KOPT-K1 (cell line): ENCODE measurements at regions not wholly inside any gene's neighbourhood (a gene's known extent, or its start where the extent isn't known, plus 50 kb on each side); places are given as distances from the start of the nearest gene placed in this dataset.

ENCODE experiments used
- H3K27ac ChIP-seq: fragments of 200-600 bp; sonication (generic); 2 replicates; pipeline ENCODE4 v1.5.1; 2016; ENCODE audit warnings: antibody characterized with exemption, mild to moderate bottlenecking, low read depth, low read length; ENCODE audit not compliant: poor library complexity, severe bottlenecking
- H3K36me3 ChIP-seq: fragments of 200-600 bp; sonication (generic); 2 replicates; pipeline ENCODE4 v1.5.1; 2017; ENCODE audit warnings: antibody characterized with exemption, mild to moderate bottlenecking, low read length, moderate library complexity; ENCODE audit not compliant: insufficient read depth
- H3K9me3 ChIP-seq: fragments of 200-600 bp; sonication (generic); 2 replicates; pipeline ENCODE4 v1.5.1; 2017; ENCODE audit warnings: antibody characterized with exemption, low read length, mild to moderate bottlenecking; ENCODE audit not compliant: insufficient read depth, poor library complexity, severe bottlenecking

DNA sequence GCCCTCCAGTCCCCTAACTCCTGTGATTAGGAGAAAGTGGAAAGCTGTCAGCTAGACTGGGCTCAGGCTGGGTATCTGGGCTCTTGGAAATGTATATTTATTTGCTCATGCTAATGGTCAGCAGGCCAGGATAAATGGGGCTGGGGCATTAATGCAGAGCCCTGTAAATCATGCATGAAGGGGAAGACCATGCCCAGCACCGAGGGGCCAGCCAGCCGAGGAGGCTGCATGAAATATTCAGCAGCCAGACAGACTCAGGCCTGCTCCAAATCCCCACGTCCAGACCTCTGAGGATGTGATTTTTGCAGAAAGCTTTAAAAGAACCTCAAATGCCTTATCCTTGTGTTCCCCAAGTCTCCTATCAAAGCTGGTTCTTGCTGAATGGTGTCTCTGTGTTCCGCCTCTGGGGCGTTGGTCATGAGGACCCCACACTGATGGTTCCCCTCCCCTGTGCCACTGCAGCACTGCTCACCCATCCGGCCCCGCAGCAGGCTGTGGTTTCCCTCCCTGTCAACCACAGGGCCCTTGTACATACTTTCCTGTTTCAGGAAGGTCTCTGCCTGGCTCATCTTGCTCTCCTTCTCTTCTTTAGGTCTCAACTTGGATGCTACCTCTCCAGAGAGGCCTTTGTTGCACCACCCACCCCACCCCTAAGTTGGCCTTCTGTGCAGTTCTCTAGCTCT lies 358.4 kb downstream of the CDH26 start:
- Histone ChIP-seq H3K9me3 (no peaks in the 10 kb centered on the region), H3K27ac (peak overlapping the region; percentile 46), H3K36me3 (peaks cover 54% of the 10 kb centered on the region)

DNA sequence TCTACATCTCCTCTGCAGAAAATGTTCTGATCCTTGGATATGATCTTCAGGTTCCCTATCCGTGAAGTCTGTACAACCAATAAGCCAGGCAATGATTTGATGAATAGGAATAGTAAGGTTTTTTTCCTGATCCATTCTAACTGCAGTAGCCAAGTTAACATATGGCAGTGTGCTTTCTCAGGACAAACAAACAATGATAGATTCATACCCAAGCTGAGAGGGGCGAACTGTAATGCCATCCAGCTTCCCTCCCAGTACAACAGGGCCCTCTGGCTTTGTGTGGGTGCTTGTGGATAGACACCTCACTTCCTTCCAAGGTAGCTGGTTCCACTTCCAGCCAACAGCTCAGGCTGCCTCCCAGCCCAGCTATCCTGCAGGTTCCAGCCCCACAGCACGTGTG lies 359.2 kb downstream of the CDH26 start:
- no peaks in the 10 kb centered on the region for H3K9me3 ChIP-seq
- peaks cover 62% of the 10 kb centered on the region for H3K36me3 ChIP-seq
- peak overlapping the region; percentile 46 for H3K27ac ChIP-seq

DNA sequence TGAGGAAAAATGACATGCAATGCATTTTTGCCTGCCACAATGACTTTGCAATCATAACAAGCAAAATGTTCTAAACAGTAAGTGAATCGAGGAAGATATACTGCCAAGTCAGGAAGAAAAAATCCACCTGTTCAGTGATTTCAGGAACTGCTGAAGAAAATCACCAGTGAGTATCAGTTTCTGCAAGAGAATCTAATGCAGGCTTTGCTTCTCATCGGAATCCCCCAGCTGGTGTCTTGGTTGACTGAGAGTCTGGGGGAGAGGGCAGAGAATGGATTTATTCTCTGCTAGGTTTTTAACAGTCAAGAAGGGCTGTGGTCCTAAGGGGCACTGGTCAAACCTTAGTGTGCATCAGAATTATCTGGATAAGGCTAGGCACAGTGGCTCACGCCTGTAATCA lies 363.4 kb downstream of the CDH26 start:
- H3K9me3 ChIP-seq: no peaks in the 10 kb centered on the region
- no peak overlapping the region for H3K27ac ChIP-seq
- peaks cover 74% of the 10 kb centered on the region for H3K36me3 ChIP-seq

DNA sequence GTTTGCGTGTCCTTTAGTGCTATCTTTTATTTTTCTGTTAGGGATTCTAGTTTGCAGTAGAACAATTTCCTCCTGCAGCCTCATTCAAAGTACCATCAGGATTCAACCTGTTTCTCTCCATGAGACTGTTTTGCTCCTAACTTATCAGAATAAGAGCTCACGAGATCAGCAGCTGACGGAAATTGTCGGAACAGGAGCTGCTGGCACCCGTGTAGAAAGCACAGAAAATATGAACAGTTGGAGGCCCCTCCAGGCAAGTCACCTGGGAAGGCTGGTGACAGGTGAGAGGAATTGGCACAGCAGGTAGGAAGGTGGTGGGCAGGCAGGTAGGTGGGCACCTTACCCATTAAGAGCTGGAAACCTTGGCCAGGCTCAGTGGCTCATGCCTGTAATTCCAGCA lies 368.6 kb downstream of the CDH26 start:
- H3K36me3 ChIP-seq: peaks cover 52% of the 10 kb centered on the region
- no peaks in the 10 kb centered on the region for H3K9me3 ChIP-seq
- H3K27ac ChIP-seq: no peak overlapping the region

DNA sequence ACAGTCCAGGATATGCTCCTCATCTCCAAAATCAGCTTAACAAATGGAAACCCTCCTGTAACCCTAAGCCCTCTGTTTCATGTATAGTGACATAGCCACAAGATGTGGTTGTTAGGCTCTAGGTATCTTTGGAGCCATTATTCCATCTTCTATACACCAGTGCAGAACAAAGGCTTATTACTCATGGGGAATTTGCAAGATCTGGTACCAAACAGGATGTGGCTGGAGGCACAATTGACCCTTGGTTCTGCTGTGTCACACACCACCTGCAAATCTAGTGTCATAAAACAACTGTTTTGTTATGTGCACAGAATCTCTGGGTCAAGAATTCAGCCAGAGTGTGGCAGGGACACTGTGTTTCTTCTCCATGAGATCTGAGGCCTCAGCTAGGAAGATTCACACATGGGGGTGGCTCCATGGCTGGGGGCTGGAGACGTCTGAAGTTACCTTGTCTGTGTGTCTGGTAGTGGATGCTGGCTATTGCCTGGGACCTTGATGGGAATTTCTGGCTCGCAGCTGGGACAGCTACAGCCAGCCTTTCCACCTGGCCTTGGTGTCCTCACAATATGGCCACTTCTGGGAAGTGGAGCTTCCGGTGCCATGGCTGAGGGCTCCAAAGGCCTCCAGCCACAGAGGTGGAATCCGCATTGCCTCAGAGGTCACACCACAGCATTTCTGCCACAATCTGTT lies 369.9 kb downstream of the CDH26 start:
- Histone ChIP-seq H3K9me3 (no peaks in the 10 kb centered on the region), H3K27ac (no peak overlapping the region), H3K36me3 (peaks cover 39% of the 10 kb centered on the region)

DNA sequence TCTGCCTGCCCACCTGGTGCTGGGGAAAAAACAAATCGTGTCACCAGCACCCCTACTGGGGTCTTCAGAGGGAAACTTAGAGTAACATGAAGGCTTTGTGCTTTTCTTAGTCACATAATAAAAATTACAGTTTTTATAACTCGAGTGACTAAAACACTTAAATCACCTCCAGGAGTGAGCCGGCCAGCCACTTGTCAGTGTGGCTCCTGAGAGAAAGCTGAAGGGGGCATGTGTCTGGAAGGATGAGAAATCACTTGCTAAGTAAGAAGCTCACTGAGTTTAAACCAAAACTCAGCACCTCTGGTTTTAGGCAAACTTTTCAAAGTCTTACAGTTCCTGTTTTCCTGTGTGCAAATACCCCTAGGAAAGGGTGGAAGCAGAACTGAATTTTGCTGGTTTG lies 372.2 kb downstream of the CDH26 start:
- Histone ChIP-seq H3K36me3 (peaks cover 15% of the 10 kb centered on the region), H3K9me3 (no peaks in the 10 kb centered on the region), H3K27ac (peak overlapping the region; percentile 33)

DNA sequence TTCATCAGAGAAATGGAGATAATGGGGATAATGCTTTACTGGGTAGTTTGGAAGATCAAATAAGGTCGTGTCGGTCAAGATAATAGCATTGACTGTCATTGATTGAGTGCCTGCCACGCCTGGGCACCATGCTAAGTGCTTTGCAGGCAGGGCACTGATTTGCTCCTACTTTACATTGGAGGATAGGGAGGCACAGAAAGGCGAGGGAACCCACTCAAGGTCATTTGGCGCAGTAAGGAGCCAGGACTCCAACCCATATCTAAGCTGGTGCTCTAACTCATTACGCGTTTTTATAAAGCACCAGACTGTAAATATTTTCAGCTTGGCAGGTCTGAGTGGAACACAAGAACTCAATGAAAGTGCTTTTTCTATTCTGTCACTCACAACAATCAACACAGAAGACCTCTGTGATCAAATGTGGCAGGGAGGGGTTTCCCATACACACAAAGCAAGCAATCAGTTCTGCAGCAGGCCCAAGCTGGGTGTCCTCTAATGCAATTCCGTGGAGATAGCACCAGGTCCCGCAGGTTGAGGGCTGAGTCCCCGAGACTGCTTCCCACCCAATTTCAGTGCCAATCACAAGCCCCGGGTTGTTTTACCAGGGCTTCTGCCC lies 373.6 kb downstream of the CDH26 start:
- Histone ChIP-seq H3K9me3 (no peaks in the 10 kb centered on the region), H3K36me3 (peaks cover 8% of the 10 kb centered on the region; the same call in 1 of the 2 replicates), H3K27ac (peak overlapping the region; percentile 9)

DNA sequence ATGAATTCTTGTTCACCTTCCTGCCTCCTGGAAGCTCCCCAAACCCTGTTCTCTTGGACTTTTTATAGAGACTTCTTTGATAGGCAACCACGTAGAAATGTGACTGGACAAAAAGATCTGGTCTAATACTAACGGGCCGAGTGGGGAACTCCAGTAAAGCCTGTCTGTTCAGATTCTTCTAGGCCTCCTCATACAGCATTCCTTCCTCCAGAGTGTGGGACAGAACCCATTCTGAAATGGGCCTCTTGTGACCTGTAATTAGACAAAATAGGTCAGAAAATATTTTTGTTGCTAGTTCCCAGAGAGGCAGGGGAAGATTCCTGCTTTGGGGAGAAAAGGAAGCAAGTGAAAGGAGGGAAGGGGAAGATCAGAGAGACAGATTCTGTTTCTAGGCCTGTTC lies 374.3 kb downstream of the CDH26 start:
- H3K36me3 ChIP-seq: peaks cover 6% of the 10 kb centered on the region; the same call in 1 of the 2 replicates
- peak overlapping the region; percentile 9 for H3K27ac ChIP-seq
- H3K9me3 ChIP-seq: no peaks in the 10 kb centered on the region

DNA sequence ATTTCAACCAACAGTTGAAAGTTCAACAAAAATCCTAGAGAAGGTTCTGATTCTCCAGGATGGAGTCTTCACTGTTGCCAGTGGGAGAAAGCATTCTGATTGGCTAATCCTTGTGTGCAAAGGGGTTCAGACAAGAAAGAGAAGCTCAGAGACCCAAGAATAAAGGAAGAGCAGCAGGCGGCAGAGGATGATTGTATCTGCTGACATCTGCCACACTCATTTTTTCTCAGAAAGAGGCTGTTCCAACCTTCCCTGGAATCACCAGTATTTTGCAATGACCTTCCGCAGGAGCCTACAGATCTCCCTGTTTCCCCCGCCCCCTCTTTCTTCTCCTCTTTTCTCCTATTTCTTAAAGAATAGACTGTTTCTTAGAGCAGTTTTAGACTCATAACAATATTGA lies 376.7 kb downstream of the CDH26 start:
- Histone ChIP-seq H3K36me3 (no peaks in the 10 kb centered on the region), H3K27ac (peak overlapping the region; percentile 52), H3K9me3 (no peaks in the 10 kb centered on the region)

DNA sequence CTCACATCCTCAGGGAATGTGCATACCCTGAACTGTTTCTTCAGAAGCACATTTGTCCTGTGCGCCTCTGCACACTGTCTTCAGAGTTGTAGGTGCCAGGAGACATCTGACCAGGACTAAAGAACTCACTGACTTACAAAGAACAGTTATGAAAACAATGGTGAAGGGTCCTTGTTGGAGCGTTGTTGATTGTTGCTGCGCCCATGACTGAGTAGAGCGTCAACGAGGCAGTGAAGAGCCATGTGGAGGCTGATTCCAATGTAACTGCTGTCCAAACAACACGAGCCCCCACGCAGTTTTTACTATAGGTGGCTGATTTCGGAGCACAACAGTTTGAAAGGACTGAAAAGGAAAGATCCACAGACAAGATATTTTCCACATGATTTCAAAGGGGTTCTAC lies 380.3 kb downstream of the CDH26 start:
- no peak overlapping the region for H3K27ac ChIP-seq
- H3K36me3 ChIP-seq: no peaks in the 10 kb centered on the region
- H3K9me3 ChIP-seq: no peaks in the 10 kb centered on the region

DNA sequence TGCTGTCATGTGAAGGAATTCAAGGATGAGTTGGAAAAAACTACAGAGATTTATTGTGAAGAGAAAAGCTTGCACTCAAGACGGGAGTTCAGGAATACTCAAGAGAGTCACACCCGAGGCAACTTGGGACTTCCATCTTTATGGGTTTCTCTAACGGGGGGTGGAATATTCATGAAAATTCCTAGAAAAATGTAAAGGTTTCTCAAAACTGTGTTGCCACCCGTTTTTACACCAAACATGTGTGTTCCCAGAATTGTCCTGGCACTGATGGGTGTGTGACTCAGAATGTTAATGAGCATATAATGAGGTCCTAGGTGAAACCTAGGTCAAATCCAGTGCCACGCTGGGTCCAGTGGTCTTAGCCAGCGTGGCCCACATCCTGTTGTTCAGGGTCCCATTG lies 381.5 kb downstream of the CDH26 start:
- H3K36me3 ChIP-seq: no peaks in the 10 kb centered on the region

DNA sequence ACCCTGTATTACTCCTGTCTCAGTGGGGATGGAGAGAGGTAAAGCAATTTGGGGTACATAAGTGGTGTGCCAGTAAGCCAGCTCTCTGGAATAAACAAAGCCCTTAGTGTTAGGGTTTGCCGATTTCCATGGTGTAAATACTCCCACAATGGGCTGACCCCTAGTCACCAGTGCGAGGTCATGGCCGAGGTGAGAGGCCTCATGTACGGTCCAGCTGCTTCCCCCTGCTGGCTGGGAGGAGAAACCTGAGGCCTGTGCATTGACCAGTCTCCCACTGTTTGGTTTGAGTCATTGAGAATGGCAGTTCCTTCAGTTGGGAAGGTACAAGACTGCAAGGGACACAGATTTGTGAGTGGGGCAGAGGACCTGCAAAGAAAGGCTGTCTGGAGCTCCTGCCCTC lies 382.0 kb downstream of the CDH26 start:
- Histone ChIP-seq H3K27ac (peak overlapping the region; percentile 59), H3K9me3 (no peaks in the 10 kb centered on the region), H3K36me3 (no peaks in the 10 kb centered on the region)

More for the DNA sequence above, 381.5 kb downstream of the CDH26 start:
- Histone ChIP-seq H3K9me3 (no peaks in the 10 kb centered on the region), H3K27ac (peak overlapping the region; percentile 59)

DNA sequence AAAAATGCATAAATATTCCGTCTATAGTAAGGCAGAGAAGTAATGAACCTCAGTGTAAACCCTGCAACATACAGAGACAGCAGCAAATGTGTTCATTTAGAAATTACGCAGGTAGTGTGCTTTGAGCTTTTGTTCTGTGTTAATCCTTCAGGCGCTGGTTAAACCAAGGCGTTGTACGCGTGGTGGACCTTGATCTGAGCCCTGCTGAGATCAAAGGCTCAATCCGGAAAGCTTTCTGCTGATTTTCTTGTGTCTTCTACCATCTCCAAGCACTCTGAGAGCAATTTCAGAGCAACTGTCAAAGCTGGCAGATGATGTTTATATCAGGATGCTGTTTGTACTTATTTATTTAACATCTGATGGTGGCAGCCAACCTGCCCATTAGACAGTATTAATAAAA lies 382.8 kb downstream of the CDH26 start:
- no peaks in the 10 kb centered on the region for H3K9me3 ChIP-seq
- no peaks in the 10 kb centered on the region for H3K36me3 ChIP-seq
- H3K27ac ChIP-seq: peak overlapping the region; percentile 59

DNA sequence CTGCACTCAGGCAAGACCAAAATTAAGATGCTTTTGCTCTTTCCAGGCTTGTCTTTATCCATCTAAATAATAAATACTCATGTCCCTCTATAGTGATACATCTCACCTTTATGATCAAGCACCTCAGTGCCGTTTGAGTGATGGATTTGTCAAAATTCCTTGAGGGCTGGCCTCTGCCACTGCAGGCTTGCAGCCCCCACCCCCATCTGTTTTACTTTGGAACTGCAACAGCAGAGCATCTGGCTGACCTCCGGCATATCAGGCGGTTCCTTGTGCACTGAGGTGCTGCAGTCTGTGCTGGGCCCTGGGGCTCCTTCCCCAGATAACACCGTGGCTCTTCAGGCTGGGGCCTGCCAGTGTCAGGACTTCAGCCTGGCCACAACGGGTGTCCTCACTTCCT lies 386.9 kb downstream of the CDH26 start:
- H3K9me3 ChIP-seq: no peaks in the 10 kb centered on the region
- no peak overlapping the region for H3K27ac ChIP-seq
- H3K36me3 ChIP-seq: no peaks in the 10 kb centered on the region

DNA sequence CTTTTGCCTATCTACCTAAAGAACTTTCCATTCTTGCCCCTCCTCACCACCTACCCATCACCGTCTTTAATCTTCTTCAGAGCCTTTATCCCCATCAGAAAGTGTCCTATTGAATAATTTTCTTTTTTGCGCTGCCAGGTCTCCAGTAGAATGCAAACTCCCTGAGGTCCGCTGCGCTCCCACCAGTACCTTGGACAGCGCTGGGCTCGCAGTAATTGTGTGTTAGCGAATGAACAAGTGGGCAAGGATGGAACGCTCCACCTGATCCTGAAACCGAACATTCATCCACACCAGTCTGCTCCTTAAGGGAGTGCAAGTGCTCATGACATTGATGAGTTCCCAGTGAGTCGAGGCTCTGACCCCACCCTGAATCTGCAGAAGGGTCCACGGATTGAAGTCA lies 391.2 kb downstream of the CDH26 start:
- no peaks in the 10 kb centered on the region for H3K9me3 ChIP-seq
- no peaks in the 10 kb centered on the region for H3K36me3 ChIP-seq

More for the DNA sequence above, 391.2 kb downstream of the CDH26 start:
- H3K27ac ChIP-seq: no peak overlapping the region
